GM12892 (cell line): ENCODE measurements at regions not wholly inside any gene's neighbourhood (a gene's known extent, or its start where the extent isn't known, plus 50 kb on each side); places are given as distances from the start of the nearest gene placed in this dataset.

Experiments used
- POLR2A ChIP-seq: IDR thresholded peaks from 2 replicates; pipeline ENCODE4 v1.6.1; 2011; ENCODE audit warnings: low read depth, low read length, control low read depth
- POLR2AphosphoS5 ChIP-seq: IDR thresholded peaks from 2 replicates; pipeline ENCODE4 v1.6.1; 2011; ENCODE audit warnings: low read depth, low read length, control low read depth

GRCh38 chr2:7929281-7929680 lies 752.6 kb upstream of the ID2 start:
- TF ChIP-seq POLR2A (no peak), POLR2AphosphoS5 (no peak)
